ENCODE measurements at regions not wholly inside any gene's neighbourhood (a gene's known extent, or its start where the extent isn't known, plus 50 kb on each side); places are given as distances from the start of the nearest gene placed in this dataset.

DNA sequence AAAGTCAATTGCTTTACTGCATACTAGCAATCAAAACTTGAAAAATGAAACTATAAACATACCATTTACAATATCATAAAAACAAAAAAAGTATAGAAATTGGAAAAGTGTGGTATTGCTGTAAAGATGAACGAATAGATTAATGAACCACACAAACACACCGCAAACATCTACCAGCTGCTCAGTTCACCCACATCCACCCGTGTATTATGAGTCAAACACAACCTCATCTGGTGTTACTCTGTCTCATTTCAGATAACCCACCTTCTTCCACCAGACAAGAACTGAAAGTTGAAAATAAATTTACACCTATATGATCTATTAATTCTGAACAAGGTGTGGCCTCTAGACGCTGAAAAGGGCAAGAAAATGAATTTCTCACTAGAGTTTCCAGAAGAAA is 53.3 kb downstream of the BLID start:
- Histone ChIP-seq H4K91ac (ENCODE audit: low read depth, low read length) (no peak overlapping the region), H2BK12ac (ENCODE audit: low read length) (no peak overlapping the region), H3K9me3 (ENCODE audit: insufficient read depth, low read depth, low read length) (peaks cover 2% of the 10 kb centered on the region), H3K18ac (ENCODE audit: low read length) (no peak overlapping the region), H3K4me3 (ENCODE audit: low read depth, low read length) (no peak overlapping the region), H3K14ac (ENCODE audit: low read length) (no peak overlapping the region), H3K27ac (ENCODE audit: low read depth, low read length) (no peak overlapping the region), H3K23ac (ENCODE audit: low read length) (no peak overlapping the region), H4K8ac (ENCODE audit: low read depth, low read length) (no peak overlapping the region), H2BK5ac (ENCODE audit: low read depth, low read length, poor library complexity) (no peak overlapping the region), H3K4ac (ENCODE audit: low read depth, low read length) (no peak overlapping the region), H2AFZ (ENCODE audit: insufficient read depth, low read length, poor library complexity) (no peak overlapping the region), H3K4me1 (ENCODE audit: control insufficient read depth in 1 of 2, insufficient read depth in 2 of 2, low read length in 2 of 2) (no peaks in the 10 kb centered on the region), H3K36me3 (ENCODE audit: control insufficient read depth in 1 of 2, insufficient read depth in 2 of 2, low read length in 2 of 2) (no peaks in the 10 kb centered on the region), H3K9ac (ENCODE audit: low read length) (no peak overlapping the region), H2AK5ac (ENCODE audit: low read length) (no peak overlapping the region), H3K27me3 (ENCODE audit: insufficient read depth, low read length) (no peaks in the 10 kb centered on the region), H2BK120ac (ENCODE audit: insufficient read depth, low read length, poor library complexity) (no peak overlapping the region), H4K12ac (ENCODE audit: low read depth, low read length) (no peak overlapping the region), H3K4me2 (ENCODE audit: low read length) (no peak overlapping the region), H3K79me1 (ENCODE audit: low read length) (no peaks in the 10 kb centered on the region), H3K79me2 (ENCODE audit: control insufficient read depth, insufficient read depth, low read length, poor library complexity) (no peaks in the 10 kb centered on the region)
- no CpG with 5 or more reads among the region's 4 CpGs for WGBS (ENCODE audit: extremely low coverage, insufficient coverage, insufficient read length)
- no peak for DNase-seq

DNA sequence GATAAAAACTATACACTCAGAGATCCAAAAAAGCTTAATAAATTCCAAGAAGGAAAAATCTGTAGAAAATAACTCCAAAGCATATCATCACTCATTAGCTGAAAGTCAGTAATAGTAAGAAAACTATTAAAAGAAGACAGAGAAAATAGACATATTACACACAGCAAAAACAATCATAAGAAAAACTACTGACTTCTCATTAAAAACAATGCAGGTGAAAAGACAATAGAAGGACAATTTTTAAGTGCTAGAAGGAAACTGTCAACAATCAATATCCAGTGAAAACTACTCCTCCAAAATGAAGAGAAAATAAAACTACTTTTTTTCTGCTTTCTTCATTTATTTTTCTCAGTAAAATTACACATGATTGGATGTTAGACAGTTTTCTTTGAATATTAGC is 56.5 kb downstream of the BLID start:
- Histone ChIP-seq H2AK5ac (ENCODE audit: low read length) (no peak overlapping the region), H2BK120ac (ENCODE audit: insufficient read depth, low read length, poor library complexity) (no peak overlapping the region), H3K27ac (ENCODE audit: low read depth, low read length) (no peak overlapping the region), H4K8ac (ENCODE audit: low read depth, low read length) (no peak overlapping the region), H3K79me2 (ENCODE audit: control insufficient read depth, insufficient read depth, low read length, poor library complexity) (no peaks in the 10 kb centered on the region), H3K9me3 (ENCODE audit: insufficient read depth, low read depth, low read length) (no peaks in the 10 kb centered on the region), H4K12ac (ENCODE audit: low read depth, low read length) (no peak overlapping the region), H3K4me2 (ENCODE audit: low read length) (no peak overlapping the region), H3K14ac (ENCODE audit: low read length) (no peak overlapping the region), H3K79me1 (ENCODE audit: low read length) (no peaks in the 10 kb centered on the region), H3K23ac (ENCODE audit: low read length) (no peak overlapping the region), H4K91ac (ENCODE audit: low read depth, low read length) (no peak overlapping the region), H2BK5ac (ENCODE audit: low read depth, low read length, poor library complexity) (no peak overlapping the region), H3K4me1 (ENCODE audit: control insufficient read depth in 1 of 2, insufficient read depth in 2 of 2, low read length in 2 of 2) (no peaks in the 10 kb centered on the region), H3K4ac (ENCODE audit: low read depth, low read length) (no peak overlapping the region), H2BK12ac (ENCODE audit: low read length) (no peak overlapping the region), H3K27me3 (ENCODE audit: insufficient read depth, low read length) (no peaks in the 10 kb centered on the region), H3K4me3 (ENCODE audit: low read depth, low read length) (no peak overlapping the region), H2AFZ (ENCODE audit: insufficient read depth, low read length, poor library complexity) (no peak overlapping the region), H3K9ac (ENCODE audit: low read length) (no peak overlapping the region), H3K18ac (ENCODE audit: low read length) (no peak overlapping the region), H3K36me3 (ENCODE audit: control insufficient read depth in 1 of 2, insufficient read depth in 2 of 2, low read length in 2 of 2) (no peaks in the 10 kb centered on the region)
- no peak for DNase-seq

DNA sequence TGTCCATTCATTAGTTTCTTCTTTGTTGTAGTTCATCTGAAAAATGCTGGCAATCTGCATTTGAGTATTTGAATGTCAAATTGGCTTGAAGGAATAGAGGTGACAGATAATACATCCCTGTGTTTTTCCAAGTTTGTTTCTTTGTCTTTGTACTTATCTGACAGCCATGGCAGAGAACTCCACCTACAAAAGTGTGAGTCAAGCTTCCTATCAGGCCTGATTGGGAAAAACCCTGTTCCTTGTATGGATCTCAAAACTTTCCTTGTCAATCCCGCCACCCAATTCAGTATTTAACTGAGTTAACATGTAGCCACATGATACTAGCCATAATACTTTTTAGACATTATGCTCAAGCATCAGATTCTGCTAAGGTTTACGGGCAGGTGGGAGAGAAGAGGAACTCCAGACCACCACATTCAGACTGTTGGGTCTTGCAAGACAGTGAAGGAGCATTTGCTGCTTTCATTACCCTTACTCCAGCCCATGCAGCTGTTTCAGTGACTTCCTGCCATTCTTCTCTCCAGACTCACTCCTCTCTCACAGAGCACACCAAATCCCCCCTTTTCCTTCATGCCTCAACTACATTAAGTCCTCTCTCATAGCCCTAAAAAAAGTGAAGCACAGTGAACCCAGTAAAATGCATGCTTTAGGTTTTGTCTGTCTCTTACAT is 65.9 kb downstream of the BLID start:
- Histone ChIP-seq H2AFZ (ENCODE audit: insufficient read depth, low read length, poor library complexity) (no peak overlapping the region), H4K12ac (ENCODE audit: low read depth, low read length) (no peak overlapping the region), H4K91ac (ENCODE audit: low read depth, low read length) (no peak overlapping the region), H3K27ac (ENCODE audit: low read depth, low read length) (no peak overlapping the region), H3K27me3 (ENCODE audit: insufficient read depth, low read length) (no peaks in the 10 kb centered on the region), H2BK5ac (ENCODE audit: low read depth, low read length, poor library complexity) (no peak overlapping the region), H3K14ac (ENCODE audit: low read length) (no peak overlapping the region), H2BK12ac (ENCODE audit: low read length) (no peak overlapping the region), H3K9me3 (ENCODE audit: insufficient read depth, low read depth, low read length) (no peaks in the 10 kb centered on the region), H3K4me3 (ENCODE audit: low read depth, low read length) (no peak overlapping the region), H3K36me3 (ENCODE audit: control insufficient read depth in 1 of 2, insufficient read depth in 2 of 2, low read length in 2 of 2) (no peaks in the 10 kb centered on the region), H2AK5ac (ENCODE audit: low read length) (no peak overlapping the region), H3K4me2 (ENCODE audit: low read length) (no peak overlapping the region), H3K4me1 (ENCODE audit: control insufficient read depth in 1 of 2, insufficient read depth in 2 of 2, low read length in 2 of 2) (no peaks in the 10 kb centered on the region), H3K23ac (ENCODE audit: low read length) (no peak overlapping the region), H3K4ac (ENCODE audit: low read depth, low read length) (no peak overlapping the region), H3K79me2 (ENCODE audit: control insufficient read depth, insufficient read depth, low read length, poor library complexity) (no peaks in the 10 kb centered on the region), H2BK120ac (ENCODE audit: insufficient read depth, low read length, poor library complexity) (no peak overlapping the region), H3K9ac (ENCODE audit: low read length) (no peak overlapping the region), H4K8ac (ENCODE audit: low read depth, low read length) (no peak overlapping the region), H3K79me1 (ENCODE audit: low read length) (no peaks in the 10 kb centered on the region), H3K18ac (ENCODE audit: low read length) (no peak overlapping the region)
- no peak for DNase-seq
- no CpG with 5 or more reads among the region's 2 CpGs for WGBS (ENCODE audit: extremely low coverage, insufficient coverage, insufficient read length)

DNA sequence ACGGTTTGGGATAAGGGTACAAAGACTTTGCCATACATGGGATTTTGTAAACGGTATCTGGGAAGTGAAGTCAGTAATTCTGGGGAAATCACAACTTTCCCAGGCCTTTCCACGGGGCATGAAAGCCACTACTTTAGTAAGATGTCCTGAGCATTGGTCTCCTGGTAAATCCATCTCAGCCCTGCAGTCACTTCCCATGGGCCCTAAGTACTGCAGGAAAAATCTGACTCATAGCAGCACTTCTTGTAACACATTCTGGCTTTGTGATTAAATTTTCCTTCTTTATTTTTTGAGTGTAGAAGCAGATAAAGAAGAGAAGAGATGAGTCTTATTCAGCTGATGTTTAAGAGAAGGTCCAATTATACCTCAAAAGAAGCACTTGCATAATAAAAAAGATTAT is 67.6 kb downstream of the BLID start:
- H3K23ac ChIP-seq (ENCODE audit: low read length): no peak overlapping the region
- H2BK120ac ChIP-seq (ENCODE audit: insufficient read depth, low read length, poor library complexity): no peak overlapping the region
- no peak overlapping the region for H2BK5ac ChIP-seq (ENCODE audit: low read depth, low read length, poor library complexity)
- no peaks in the 10 kb centered on the region for H3K27me3 ChIP-seq (ENCODE audit: insufficient read depth, low read length)
- WGBS (ENCODE audit: extremely low coverage, insufficient coverage, insufficient read length): no CpG with 5 or more reads among the region's 3 CpGs
- H4K91ac ChIP-seq (ENCODE audit: low read depth, low read length): no peak overlapping the region
- DNase-seq: no peak
- no peak overlapping the region for H3K14ac ChIP-seq (ENCODE audit: low read length)
- H3K4ac ChIP-seq (ENCODE audit: low read depth, low read length): no peak overlapping the region
- no peak overlapping the region for H2AFZ ChIP-seq (ENCODE audit: insufficient read depth, low read length, poor library complexity)
- H3K27ac ChIP-seq (ENCODE audit: low read depth, low read length): no peak overlapping the region
- no peak overlapping the region for H3K4me3 ChIP-seq (ENCODE audit: low read depth, low read length)
- H4K12ac ChIP-seq (ENCODE audit: low read depth, low read length): no peak overlapping the region
- H2AK5ac ChIP-seq (ENCODE audit: low read length): no peak overlapping the region
- no peaks in the 10 kb centered on the region for H3K9me3 ChIP-seq (ENCODE audit: insufficient read depth, low read depth, low read length)
- no peaks in the 10 kb centered on the region for H3K36me3 ChIP-seq (ENCODE audit: control insufficient read depth in 1 of 2, insufficient read depth in 2 of 2, low read length in 2 of 2)
- H3K4me1 ChIP-seq (ENCODE audit: control insufficient read depth in 1 of 2, insufficient read depth in 2 of 2, low read length in 2 of 2): no peaks in the 10 kb centered on the region
- H2BK12ac ChIP-seq (ENCODE audit: low read length): no peak overlapping the region
- H4K8ac ChIP-seq (ENCODE audit: low read depth, low read length): no peak overlapping the region
- H3K4me2 ChIP-seq (ENCODE audit: low read length): no peak overlapping the region
- no peak overlapping the region for H3K9ac ChIP-seq (ENCODE audit: low read length)
- H3K79me2 ChIP-seq (ENCODE audit: control insufficient read depth, insufficient read depth, low read length, poor library complexity): no peaks in the 10 kb centered on the region
- no peak overlapping the region for H3K18ac ChIP-seq (ENCODE audit: low read length)
- H3K79me1 ChIP-seq (ENCODE audit: low read length): no peaks in the 10 kb centered on the region
